Left ventricle myocardium inferior (tissue), 1 donor: ENCODE measurements at regions not wholly inside any gene's neighbourhood (a gene's known extent, or its start where the extent isn't known, plus 50 kb on each side); places are given as distances from the start of the nearest gene placed in this dataset.

Experiments
- DNase-seq: peaks from one replicate; pipeline ENCODE4 v3.0.0-alpha.2; 2020
- H3K27ac ChIP-seq: fragments of 200-600 bp; replicated peaks from 2 replicates; pipeline ENCODE4 v1.8.0; 2021
- H3K27me3 ChIP-seq: fragments of 200-600 bp; 2 replicates; pipeline ENCODE4 v1.8.0; 2021; ENCODE audit warnings: low read depth
- H3K36me3 ChIP-seq: fragments of 200-600 bp; 2 replicates; pipeline ENCODE4 v1.8.0; 2021
- H3K4me1 ChIP-seq: fragments of 200-600 bp; 2 replicates; pipeline ENCODE4 v1.8.0; 2021
- H3K4me3 ChIP-seq: fragments of 200-600 bp; 2 replicates; pipeline ENCODE4 v1.8.0; 2021; ENCODE audit warnings: mild to moderate bottlenecking, moderate library complexity
- H3K9me3 ChIP-seq: fragments of 200-600 bp; replicated peaks from 2 replicates; pipeline ENCODE4 v1.8.0; 2021
- intact Hi-C: fragments of 100-400 bp; cut with micrococcal nuclease; formaldehyde crosslinking; loops from one replicate; pipeline ENCODE4 v1.11.0; 2022
- TF ChIP-seq, protein P1 (sequence below): fragments of 200-600 bp; IDR thresholded peaks from 2 replicates; pipeline ENCODE4 v1.8.0; 2021; ENCODE audit warnings: antibody characterized with exemption, mild to moderate bottlenecking, borderline replicate concordance
- donor health status: DM: no; HTN: yes; CAD: no; lungs with severe emphysema.

DNA sequence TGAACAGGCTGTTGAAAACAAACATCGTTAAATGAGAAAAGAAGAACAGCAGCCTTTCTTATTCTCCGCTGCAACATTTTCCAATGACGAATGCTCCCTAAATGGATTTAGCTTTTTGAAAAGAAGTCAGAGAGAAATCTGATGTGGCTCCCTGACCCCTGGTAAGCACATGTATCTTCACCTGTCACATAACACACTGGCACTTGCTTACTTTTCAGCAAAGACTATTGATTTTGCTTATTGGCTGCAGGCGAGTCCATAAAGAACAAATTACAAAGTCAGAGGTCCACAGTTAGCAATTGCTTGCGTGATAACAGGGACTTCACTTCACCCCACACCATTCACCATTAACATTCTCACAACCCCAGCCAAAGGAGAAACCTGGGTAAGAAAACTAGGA is 362.8 kb downstream of the GPATCH2 start:
- H3K9me3 ChIP-seq = no peaks in the 10 kb centered on the region
- H3K4me1 ChIP-seq = no peaks in the 10 kb centered on the region
- TF ChIP-seq, protein P1, sequence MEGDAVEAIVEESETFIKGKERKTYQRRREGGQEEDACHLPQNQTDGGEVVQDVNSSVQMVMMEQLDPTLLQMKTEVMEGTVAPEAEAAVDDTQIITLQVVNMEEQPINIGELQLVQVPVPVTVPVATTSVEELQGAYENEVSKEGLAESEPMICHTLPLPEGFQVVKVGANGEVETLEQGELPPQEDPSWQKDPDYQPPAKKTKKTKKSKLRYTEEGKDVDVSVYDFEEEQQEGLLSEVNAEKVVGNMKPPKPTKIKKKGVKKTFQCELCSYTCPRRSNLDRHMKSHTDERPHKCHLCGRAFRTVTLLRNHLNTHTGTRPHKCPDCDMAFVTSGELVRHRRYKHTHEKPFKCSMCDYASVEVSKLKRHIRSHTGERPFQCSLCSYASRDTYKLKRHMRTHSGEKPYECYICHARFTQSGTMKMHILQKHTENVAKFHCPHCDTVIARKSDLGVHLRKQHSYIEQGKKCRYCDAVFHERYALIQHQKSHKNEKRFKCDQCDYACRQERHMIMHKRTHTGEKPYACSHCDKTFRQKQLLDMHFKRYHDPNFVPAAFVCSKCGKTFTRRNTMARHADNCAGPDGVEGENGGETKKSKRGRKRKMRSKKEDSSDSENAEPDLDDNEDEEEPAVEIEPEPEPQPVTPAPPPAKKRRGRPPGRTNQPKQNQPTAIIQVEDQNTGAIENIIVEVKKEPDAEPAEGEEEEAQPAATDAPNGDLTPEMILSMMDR = no peak
- intact Hi-C loops = no loop called here
- H3K36me3 ChIP-seq = no peaks in the 10 kb centered on the region
- H3K27ac ChIP-seq = no peak overlapping the region
- H3K4me3 ChIP-seq = no peak overlapping the region
- H3K27me3 ChIP-seq = no peaks in the 10 kb centered on the region
- DNase-seq = no peak

DNA sequence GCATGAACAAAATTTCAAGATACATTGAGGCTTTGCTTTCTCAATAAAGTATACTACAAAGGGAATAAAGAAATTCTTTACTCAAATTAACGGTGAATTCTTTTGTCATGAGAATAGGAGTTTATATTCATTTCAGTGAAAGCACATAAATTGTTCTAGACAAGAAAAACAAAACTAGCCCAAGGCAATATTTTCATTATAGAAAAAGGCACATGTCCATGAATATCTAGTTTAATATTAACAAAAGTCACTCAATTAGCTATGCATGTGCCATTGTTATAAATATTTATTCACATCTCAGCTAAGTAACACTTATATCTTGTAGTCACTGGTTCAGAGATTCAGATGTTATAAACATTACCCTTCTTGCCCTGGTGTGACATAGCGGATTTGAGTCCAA is 369.3 kb downstream of the GPATCH2 start:
- Histone ChIP-seq H3K4me1 (no peaks in the 10 kb centered on the region), H3K27me3 (no peaks in the 10 kb centered on the region), H3K36me3 (no peaks in the 10 kb centered on the region), H3K27ac (no peak overlapping the region), H3K4me3 (no peak overlapping the region), H3K9me3 (no peaks in the 10 kb centered on the region)
- TF ChIP-seq, protein P1 = no peak
- intact Hi-C loops = no loop called here
- DNase-seq = no peak

DNA sequence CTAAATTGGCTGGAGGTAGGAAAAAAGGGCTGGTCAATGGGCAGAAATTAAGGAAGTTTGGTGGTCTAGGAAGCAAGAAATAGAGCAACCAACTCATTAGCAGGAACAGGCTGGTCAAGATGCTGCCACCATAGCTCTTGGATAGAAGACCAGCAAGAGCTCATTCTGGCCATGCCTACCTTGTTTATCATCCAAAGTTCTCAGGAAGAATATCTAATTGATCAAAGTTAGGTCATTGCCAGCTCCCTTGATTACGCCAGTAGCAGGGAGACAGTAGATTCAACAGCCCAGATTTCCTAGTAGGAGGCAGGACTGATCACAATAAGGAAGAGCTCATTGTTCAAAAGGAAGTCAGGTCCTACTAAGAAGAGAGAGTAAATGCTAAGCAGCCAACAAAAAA is 370.2 kb downstream of the GPATCH2 start:
- intact Hi-C loops = no loop called here
- Histone ChIP-seq H3K36me3 (no peaks in the 10 kb centered on the region), H3K27me3 (no peaks in the 10 kb centered on the region), H3K9me3 (no peaks in the 10 kb centered on the region), H3K4me1 (no peaks in the 10 kb centered on the region), H3K4me3 (no peak overlapping the region), H3K27ac (no peak overlapping the region)
- TF ChIP-seq, protein P1 = no peak
- no peak for DNase-seq

DNA sequence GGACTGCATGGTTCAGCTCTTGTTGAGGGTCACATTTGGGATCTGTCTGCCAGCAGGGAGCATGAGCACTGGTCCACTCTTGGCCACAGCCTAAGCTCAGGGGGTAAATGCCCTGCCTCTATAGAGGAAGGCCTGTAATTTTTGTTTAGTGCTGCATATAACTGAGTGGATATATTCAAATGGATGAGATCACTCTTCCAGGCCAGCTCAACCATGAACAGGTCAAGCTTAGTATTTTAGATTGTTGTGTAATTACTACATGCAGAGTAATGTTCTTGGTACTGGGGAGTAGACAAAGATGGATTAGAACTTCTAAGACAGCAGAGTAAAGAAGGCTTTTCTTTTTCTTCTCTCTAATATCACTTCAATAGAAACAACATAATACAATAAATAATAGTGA is 376.9 kb downstream of the GPATCH2 start:
- Histone ChIP-seq H3K4me3 (no peak overlapping the region), H3K9me3 (peaks cover 5% of the 10 kb centered on the region), H3K27me3 (no peaks in the 10 kb centered on the region), H3K4me1 (no peaks in the 10 kb centered on the region), H3K27ac (no peak overlapping the region), H3K36me3 (no peaks in the 10 kb centered on the region)
- DNase-seq = no peak
- TF ChIP-seq, protein P1 = no peak
- intact Hi-C loops = no loop called here

DNA sequence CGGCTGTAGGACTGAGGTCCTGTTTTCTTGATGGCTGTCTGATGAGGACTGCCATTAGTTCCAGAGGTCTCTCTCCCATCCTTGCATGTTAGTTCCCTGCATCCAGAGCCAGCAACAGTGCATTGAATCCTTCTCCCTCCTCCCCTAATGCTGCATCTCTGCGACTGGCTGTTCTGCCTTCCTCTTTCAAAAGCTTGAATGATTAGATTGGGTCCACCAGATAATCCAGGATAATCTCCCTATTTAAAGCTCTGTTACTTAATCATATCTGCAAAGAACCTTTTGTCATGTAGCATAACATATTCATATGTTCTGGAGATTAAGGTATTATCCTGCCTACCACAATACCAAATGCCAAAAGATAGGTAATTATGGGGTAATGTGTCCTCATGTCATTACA is 377.5 kb downstream of the GPATCH2 start:
- Histone ChIP-seq H3K4me3 (no peak overlapping the region), H3K27me3 (no peaks in the 10 kb centered on the region), H3K4me1 (no peaks in the 10 kb centered on the region), H3K36me3 (no peaks in the 10 kb centered on the region), H3K9me3 (peaks cover 5% of the 10 kb centered on the region), H3K27ac (no peak overlapping the region)
- intact Hi-C loops = no loop called here
- TF ChIP-seq, protein P1 = no peak
- DNase-seq = no peak

DNA sequence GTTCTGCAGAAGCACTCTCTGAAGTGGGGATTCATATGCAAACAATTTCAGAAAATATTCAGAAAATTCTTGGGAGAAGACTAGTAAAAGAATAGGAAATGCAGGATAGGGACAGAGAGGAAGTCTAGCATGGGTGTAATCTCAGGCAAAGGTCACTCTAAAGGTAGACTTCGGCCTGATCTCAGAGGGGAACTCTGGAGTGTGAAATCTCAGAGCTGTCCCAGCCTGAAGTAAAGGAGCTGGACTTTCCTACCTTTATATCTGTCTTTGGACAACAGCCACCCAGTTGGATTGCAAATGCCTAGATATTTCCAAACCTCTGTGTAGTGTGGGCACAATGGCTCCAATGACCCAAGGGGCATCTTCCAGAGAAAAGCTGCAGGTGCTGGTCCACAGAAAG is 379.8 kb downstream of the GPATCH2 start:
- no peak overlapping the region for H3K4me3 ChIP-seq
- no peak for DNase-seq
- H3K4me1 ChIP-seq = no peaks in the 10 kb centered on the region
- H3K27ac ChIP-seq = no peak overlapping the region
- no peaks in the 10 kb centered on the region for H3K27me3 ChIP-seq
- TF ChIP-seq, protein P1 = no peak
- peaks cover 5% of the 10 kb centered on the region for H3K9me3 ChIP-seq
- H3K36me3 ChIP-seq = no peaks in the 10 kb centered on the region
- intact Hi-C loops = no loop called here
